GM12874 (cell line): ENCODE measurements at regions not wholly inside any gene's neighbourhood (a gene's known extent, or its start where the extent isn't known, plus 50 kb on each side); places are given as distances from the start of the nearest gene placed in this dataset.

Source experiments
- TF ChIP-seq, protein P1 (sequence below): IDR thresholded peaks from 2 replicates; pipeline ENCODE4 v1.5.1; 2011; ENCODE audit warnings: low read depth, mild to moderate bottlenecking, control low read depth, low read length, moderate library complexity; ENCODE audit not compliant: insufficient read depth

DNA sequence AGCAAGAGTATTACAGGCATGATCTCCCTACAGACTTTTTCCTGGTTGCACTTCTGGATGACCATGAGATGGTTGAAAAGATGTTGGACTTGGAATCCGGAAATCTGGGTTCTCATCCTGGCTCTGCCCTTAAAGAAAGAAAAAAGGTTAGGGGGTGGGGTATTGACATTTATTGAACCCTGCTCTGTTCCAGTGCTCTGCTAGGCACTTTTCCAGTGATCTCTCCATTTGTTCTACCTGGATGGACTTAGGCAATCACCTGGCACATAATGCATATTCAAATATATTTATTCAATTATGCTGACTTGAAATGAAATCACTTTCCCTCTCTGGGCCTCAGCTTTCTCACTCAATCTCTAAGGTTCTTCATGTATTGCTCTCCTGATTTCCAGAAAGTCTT, 101.0 kb upstream of the NFIA start:
- TF ChIP-seq, protein P1, sequence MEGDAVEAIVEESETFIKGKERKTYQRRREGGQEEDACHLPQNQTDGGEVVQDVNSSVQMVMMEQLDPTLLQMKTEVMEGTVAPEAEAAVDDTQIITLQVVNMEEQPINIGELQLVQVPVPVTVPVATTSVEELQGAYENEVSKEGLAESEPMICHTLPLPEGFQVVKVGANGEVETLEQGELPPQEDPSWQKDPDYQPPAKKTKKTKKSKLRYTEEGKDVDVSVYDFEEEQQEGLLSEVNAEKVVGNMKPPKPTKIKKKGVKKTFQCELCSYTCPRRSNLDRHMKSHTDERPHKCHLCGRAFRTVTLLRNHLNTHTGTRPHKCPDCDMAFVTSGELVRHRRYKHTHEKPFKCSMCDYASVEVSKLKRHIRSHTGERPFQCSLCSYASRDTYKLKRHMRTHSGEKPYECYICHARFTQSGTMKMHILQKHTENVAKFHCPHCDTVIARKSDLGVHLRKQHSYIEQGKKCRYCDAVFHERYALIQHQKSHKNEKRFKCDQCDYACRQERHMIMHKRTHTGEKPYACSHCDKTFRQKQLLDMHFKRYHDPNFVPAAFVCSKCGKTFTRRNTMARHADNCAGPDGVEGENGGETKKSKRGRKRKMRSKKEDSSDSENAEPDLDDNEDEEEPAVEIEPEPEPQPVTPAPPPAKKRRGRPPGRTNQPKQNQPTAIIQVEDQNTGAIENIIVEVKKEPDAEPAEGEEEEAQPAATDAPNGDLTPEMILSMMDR, result no peak

DNA sequence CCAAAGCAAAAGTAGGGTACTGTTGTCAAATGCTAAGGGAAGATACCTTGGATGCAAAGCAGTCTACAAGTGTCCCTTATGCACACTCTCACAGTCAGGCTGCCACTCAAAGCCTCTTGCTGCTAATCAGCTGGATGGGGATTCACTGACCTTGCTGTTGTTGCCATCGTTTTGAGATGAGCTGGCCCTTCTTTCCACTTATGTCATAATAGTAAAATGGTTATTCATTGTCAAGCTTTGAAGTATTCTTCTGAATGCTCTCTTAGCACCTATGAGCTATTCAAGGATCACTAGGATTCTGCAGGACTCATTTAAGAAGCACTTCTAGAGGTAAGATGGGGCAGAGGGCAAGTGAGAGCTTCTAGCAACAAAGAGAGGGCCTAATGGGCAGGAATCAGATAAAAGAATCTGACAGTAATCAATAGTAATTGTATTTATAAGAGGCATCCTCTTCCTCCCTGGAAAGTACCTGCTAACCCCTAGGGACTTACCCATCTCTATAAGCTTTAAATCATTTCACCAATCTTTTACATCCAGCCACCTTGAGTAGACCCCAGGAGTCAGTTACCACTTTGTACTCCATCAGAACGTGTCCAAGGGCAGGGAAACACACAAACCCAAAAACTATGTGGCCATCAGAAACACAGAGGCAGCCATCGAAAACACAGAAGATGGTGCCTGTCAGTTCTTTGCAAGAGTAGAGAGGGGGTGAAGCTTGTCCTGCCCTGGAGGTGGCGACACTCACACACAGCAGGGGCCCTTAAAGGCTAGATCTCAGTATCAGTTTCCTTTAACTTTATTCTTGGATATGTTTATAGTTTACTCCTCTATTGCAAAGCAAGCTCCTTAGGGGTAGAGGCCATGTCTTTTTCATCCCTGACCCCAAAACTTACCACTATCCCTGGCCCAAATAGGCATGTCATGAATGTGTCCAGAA, 103.7 kb upstream of the NFIA start:
- TF ChIP-seq, protein P1, result peak; percentile 54

DNA sequence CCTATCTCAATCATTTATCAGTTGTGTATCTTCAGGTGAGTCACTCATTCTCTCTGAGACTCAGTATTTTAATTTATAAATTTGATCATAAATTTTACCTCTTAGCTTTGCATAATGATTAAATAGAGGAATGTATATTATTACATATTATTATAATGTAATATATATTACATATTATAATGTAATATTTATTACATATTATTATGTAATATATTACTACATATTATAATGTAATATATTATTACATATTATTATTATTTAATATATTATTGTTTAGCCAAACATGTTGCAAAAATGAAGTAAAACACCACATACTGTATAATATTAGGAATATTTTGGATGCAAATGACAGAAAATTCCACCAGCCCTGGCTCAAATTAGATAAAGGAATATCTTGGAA, 104.7 kb upstream of the NFIA start:
- TF ChIP-seq, protein P1, result no peak

DNA sequence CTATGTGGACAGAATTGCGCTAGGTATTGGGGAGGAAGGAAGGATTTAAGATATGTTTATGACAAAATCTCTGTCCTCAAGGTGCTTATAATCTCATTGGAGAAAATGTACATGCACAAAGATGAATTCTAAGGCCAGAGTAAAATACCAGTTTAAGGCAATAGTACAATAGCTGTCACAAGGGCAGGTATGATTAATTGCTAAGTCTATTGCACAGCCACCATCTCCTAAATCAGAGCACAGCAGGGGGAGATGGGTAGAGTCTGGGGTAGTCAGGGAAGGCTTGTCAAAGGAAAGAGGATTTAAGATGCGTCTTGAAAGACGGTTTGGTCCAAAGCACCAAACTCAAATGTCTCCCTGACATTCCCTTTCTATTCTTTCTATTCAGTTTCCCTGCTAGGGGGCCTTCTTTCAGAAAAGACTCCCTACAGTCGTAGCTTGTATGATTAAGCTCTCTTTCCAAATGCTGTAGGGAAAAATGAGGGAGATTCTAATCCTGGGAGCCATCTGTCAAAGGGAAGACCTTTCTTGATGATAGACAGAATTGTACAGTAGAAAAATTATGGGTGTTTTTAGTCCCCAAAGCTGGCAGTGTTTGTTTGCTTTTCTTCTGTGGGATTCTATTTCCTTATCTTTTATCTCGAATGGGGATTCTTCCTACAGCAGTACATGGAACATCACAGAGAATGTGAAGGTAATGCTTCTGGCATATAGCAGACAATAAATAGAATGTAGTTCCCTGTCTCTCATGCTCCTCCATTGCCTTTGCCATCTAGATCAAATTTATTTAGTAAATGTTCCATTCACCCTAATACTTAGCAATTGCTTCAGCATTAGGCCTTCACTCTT, 107.6 kb upstream of the NFIA start:
- TF ChIP-seq, protein P1, result no peak

DNA sequence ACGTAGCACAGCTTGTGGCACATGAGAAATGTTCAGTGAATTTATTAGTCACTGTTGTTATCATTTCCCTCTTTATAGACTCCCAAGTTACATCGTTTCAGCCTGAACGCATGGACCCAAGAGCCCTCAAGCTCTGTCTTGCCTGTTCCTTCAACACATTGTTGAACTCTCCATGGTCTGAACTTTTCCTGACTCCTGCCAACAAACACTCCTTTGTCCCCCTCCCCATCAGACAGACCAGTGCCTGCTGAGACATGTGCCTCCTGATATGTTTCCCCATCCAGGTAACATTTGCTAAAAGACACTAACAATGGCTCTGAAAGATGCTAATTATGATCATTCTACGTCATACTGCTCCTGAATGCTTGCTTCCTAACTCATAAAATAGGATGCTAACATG, 108.7 kb upstream of the NFIA start:
- TF ChIP-seq, protein P1, result no peak

DNA sequence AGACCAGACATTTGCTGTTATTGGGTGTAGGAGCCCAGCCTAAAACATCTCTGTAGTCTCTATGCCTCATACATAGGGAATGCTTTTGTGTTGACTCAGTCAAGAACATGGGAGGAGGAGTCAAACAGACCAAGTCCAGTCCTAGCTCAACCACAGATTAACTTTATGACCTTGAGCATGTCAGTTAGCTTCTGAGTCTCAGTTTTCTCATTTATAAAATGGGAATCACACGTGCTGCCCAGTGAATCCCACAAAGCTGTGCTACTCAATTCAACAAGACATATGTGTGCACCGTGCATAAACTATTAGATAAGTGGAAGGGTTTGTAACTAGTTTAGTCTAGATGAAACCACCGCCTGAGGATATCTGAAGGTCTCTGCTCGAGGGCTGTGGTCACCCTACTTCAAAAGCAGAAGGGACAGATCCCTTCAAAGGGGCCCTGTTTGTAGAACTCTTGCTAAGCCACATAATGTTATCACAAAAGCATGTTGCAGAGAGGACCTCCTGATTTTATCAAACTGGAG, 109.5 kb upstream of the NFIA start:
- TF ChIP-seq, protein P1, result no peak

DNA sequence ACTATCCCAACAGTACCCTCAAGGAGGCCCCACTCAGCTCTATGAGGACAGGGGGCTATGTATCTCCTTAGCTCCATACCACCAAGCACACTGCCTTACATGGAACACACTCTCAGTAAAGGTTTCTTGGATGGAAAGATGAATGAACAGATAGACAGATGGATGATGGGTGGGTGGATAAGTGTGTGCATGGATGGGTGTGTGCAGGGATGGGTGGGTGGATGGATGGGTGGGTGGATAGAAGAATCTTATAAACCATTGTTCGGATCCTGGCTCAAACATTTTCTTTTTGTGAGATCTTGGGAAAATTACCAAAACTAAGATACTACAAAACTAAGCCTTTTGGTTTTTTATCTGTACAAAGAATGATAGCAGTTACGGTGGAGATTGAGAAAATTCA, 111.0 kb upstream of the NFIA start:
- TF ChIP-seq, protein P1, result no peak
